Suprapubic skin (tissue), 4 donors: ENCODE measurements at regions not wholly inside any gene's neighbourhood (a gene's known extent, or its start where the extent isn't known, plus 50 kb on each side); places are given as distances from the start of the nearest gene placed in this dataset.
"Not testable (repeated sequence)": the region's sequence is repeated elsewhere in the genome, so short reads cannot be mapped to it uniquely, and the experiment has no call there.

Experiments
- POLR2A ChIP-seq, 2 donors: fragments of 450-650 bp; IDR thresholded peaks; one replicate each; pipeline ENCODE4 v1.6.1; 2017; ENCODE audit warnings: antibody characterized with exemption in 2 of 2, mild to moderate bottlenecking in 2 of 2, moderate library complexity in 2 of 2
- POLR2AphosphoS5 ChIP-seq, 3 donors: sonication (generic); formaldehyde crosslinking; IDR thresholded peaks; one replicate each; pipeline ENCODE4 v1.6.1; 2017; ENCODE audit warnings: antibody characterized with exemption in 3 of 3
- TF ChIP-seq, protein P1 (sequence below), 2 donors: fragments of 200-600 bp in 1 of 2; fragments of 450-650 bp in 1 of 2; sonication (generic) in 1 of 2; IDR thresholded peaks; one replicate each; pipeline ENCODE4 v1.5.1; 2016 to 2019; ENCODE audit warnings: antibody characterized with exemption in 2 of 2, mild to moderate bottlenecking in 1 of 2, moderate library complexity in 1 of 2

DNA sequence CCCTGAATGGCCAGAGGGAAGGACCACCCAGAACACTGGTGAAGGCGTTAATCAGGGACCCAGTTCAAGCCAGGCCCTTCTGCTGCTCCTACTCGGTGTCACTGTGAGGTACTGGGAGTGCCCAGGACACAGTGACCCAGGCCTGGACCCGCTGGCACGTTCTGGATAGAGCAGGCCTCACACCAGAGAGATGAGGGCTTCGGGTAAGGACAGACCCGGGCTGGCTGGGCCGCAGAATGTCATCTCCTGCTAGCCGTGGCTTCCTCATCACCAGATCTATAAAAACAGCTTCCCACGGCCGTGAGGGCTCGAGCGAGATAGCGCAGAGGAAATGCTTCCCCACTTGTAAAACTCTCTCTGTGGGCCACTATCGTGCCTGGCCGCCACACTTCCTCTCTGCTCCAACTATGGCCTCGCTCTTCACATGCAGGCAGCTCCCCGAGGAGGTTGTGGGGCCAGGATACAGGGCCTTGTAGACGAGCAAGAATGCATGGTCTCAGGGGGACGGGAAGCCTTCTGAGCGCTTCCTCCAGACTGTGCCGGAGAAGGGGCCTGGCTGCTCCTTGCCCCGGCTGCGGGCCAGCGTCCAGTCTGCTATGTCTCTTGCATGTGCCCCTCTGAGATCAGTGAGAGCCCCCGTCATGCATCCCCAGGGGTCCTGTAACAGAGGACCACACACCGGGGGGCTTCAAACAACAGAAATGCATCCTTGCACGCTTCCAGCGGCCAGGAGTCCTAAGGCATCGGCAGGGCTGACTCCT, 161.6 kb upstream of the ZNF469 start:
- TF ChIP-seq, protein P1, sequence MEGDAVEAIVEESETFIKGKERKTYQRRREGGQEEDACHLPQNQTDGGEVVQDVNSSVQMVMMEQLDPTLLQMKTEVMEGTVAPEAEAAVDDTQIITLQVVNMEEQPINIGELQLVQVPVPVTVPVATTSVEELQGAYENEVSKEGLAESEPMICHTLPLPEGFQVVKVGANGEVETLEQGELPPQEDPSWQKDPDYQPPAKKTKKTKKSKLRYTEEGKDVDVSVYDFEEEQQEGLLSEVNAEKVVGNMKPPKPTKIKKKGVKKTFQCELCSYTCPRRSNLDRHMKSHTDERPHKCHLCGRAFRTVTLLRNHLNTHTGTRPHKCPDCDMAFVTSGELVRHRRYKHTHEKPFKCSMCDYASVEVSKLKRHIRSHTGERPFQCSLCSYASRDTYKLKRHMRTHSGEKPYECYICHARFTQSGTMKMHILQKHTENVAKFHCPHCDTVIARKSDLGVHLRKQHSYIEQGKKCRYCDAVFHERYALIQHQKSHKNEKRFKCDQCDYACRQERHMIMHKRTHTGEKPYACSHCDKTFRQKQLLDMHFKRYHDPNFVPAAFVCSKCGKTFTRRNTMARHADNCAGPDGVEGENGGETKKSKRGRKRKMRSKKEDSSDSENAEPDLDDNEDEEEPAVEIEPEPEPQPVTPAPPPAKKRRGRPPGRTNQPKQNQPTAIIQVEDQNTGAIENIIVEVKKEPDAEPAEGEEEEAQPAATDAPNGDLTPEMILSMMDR (IDR thresholded peaks at IDR 0.05): not testable (repeated sequence)
- TF ChIP-seq POLR2AphosphoS5, POLR2A (IDR thresholded peaks at IDR 0.05): not testable (repeated sequence)
